IMR-90 (cell line): ENCODE measurements at regions not wholly inside any gene's neighbourhood (a gene's known extent, or its start where the extent isn't known, plus 50 kb on each side); places are given as distances from the start of the nearest gene placed in this dataset.

Experiments used
- ATAC-seq: fragments of 200-7000 bp; cut with Tn5 transposase; 2 replicates; pipeline ENCODE4 v1.9.1; 2020; ENCODE audit warnings: low read depth, mild to moderate bottlenecking, moderate library complexity
- BruUV-seq: library from RNA; stranded (reverse); fragments of 400-500 nt; replicated peaks from 2 replicates; lab custom pipeline; 2021; lab: Mats Ljungman, UMichigan
- CTCF ChIA-PET: fragments of 300-600 bp; formaldehyde crosslinking; extraction: SDS; loops from one replicate; lab custom pipeline; 2021; ENCODE audit warnings: antibody characterized with exemption; lab: Yijun Ruan, JAX
- POLR2A ChIA-PET: fragments of 300-600 bp; sonication (Branson Sonifier 250); formaldehyde crosslinking; loops from one replicate; lab custom pipeline; 2022; ENCODE audit warnings: antibody characterized with exemption; ENCODE audit not compliant: unreplicated experiment; lab: Charles Lee
- DNase-seq: peaks from one replicate; pipeline ENCODE4 v3.0.0; 2013
- H2AFZ ChIP-seq: replicated peaks from 2 replicates; pipeline ENCODE3; 2013; ENCODE audit warnings: low read length, mild to moderate bottlenecking; ENCODE audit not compliant: poor library complexity
- H2AK5ac ChIP-seq: 2 replicates; pipeline ENCODE4 v1.6.1; 2013; ENCODE audit warnings: low read depth, low read length, inconsistent platforms
- H2AK9ac ChIP-seq: replicated peaks from 2 replicates; pipeline ENCODE3; 2013; ENCODE audit warnings: mild to moderate bottlenecking, low read depth, low read length, moderate library complexity; ENCODE audit not compliant: poor library complexity
- H2BK120ac ChIP-seq: 2 replicates; pipeline ENCODE4 v1.6.1; 2013; ENCODE audit warnings: low read depth, low read length, inconsistent platforms
- H2BK15ac ChIP-seq: 3 replicates; pipeline ENCODE4 v1.6.1; 2013; ENCODE audit warnings: low read depth, low read length, inconsistent platforms
- H2BK20ac ChIP-seq: 2 replicates; pipeline ENCODE4 v1.6.1; 2013; ENCODE audit warnings: low read depth, mild to moderate bottlenecking, inconsistent platforms, low read length, moderate library complexity
- H2BK5ac ChIP-seq: 2 replicates; pipeline ENCODE4 v1.6.1; 2013; ENCODE audit warnings: mild to moderate bottlenecking, low read depth, low read length, inconsistent platforms; ENCODE audit not compliant: poor library complexity, severe bottlenecking
- H3K14ac ChIP-seq: replicated peaks from 2 replicates; pipeline ENCODE4 v1.6.1; 2013; ENCODE audit warnings: low read depth, low read length, inconsistent platforms
- H3K18ac ChIP-seq: 2 replicates; pipeline ENCODE4 v1.6.1; 2013; ENCODE audit warnings: low read depth, low read length, control low read depth
- H3K23ac ChIP-seq: 2 replicates; pipeline ENCODE4 v1.6.1; 2013; ENCODE audit warnings: low read depth, low read length, inconsistent platforms
- H3K27ac ChIP-seq: 2 replicates; pipeline ENCODE4 v1.5.1; 2013; ENCODE audit warnings: mild to moderate bottlenecking, control low read depth, low read length; ENCODE audit not compliant: insufficient read depth
- H3K27me3 ChIP-seq: 2 replicates; pipeline ENCODE4 v1.6.1; 2013; ENCODE audit warnings: low read length; ENCODE audit not compliant: control insufficient read depth, insufficient read depth
- H3K36me3 ChIP-seq: 2 replicates; pipeline ENCODE4 v1.6.1; 2013; ENCODE audit warnings: low read length, mixed read lengths; ENCODE audit not compliant: control insufficient read depth, insufficient read depth
- H3K4ac ChIP-seq: 2 replicates; pipeline ENCODE4 v1.6.1; 2013; ENCODE audit warnings: low read depth, low read length, inconsistent platforms
- H3K4me1 ChIP-seq: 2 replicates; pipeline ENCODE4 v1.6.1; 2013; ENCODE audit warnings: low read length, mixed read lengths; ENCODE audit not compliant: control insufficient read depth, insufficient read depth
- H3K4me2 ChIP-seq: 2 replicates; pipeline ENCODE4 v1.6.1; 2013; ENCODE audit warnings: low read depth, mild to moderate bottlenecking, control low read depth, low read length, moderate library complexity
- H3K4me3 ChIP-seq: 2 replicates; pipeline ENCODE4 v1.5.1; 2013; ENCODE audit warnings: low read depth, mild to moderate bottlenecking, control low read depth, low read length, moderate library complexity; ENCODE audit not compliant: insufficient read depth
- H3K56ac ChIP-seq: 2 replicates; pipeline ENCODE4 v1.6.1; 2013; ENCODE audit warnings: low read length, inconsistent platforms; ENCODE audit not compliant: insufficient read depth; ENCODE audit errors: extremely low read depth
- H3K79me1 ChIP-seq, 2 experiments: 2 replicates each; pipeline ENCODE4 v1.6.1; 2013; ENCODE audit warnings: low read length in 2 of 2, inconsistent platforms in 1 of 2, low read depth in 1 of 2
- H3K9ac ChIP-seq: 2 replicates; pipeline ENCODE4 v1.6.1; 2013; ENCODE audit warnings: low read depth, low read length, control low read depth
- H3K9me1 ChIP-seq: 2 replicates; pipeline ENCODE4 v1.6.1; 2013; ENCODE audit warnings: low read length, inconsistent platforms; ENCODE audit not compliant: insufficient read depth
- H3K9me3 ChIP-seq: 2 replicates; pipeline ENCODE4 v1.6.1; 2013; ENCODE audit warnings: low read length; ENCODE audit not compliant: control insufficient read depth, insufficient read depth
- H4K20me1 ChIP-seq: 2 replicates; pipeline ENCODE4 v1.6.1; 2013; ENCODE audit warnings: low read length, inconsistent platforms; ENCODE audit not compliant: insufficient read depth
- H4K5ac ChIP-seq: 2 replicates; pipeline ENCODE4 v1.6.1; 2013; ENCODE audit warnings: mild to moderate bottlenecking, low read depth, low read length, control low read depth
- H4K8ac ChIP-seq, 2 experiments: 2 replicates each; pipeline ENCODE4 v1.6.1; 2013; ENCODE audit warnings: low read depth in 2 of 2, low read length in 2 of 2, control low read depth in 1 of 2, inconsistent platforms in 1 of 2
- H4K91ac ChIP-seq: 2 replicates; pipeline ENCODE4 v1.6.1; 2013; ENCODE audit warnings: low read depth, low read length, inconsistent platforms; ENCODE audit not compliant: insufficient read depth
- BHLHE40 ChIP-seq: fragments of 150-350 bp; IDR thresholded peaks from 2 replicates; pipeline ENCODE4 v1.6.1; 2016; ENCODE audit warnings: mild to moderate bottlenecking, low read depth, low read length
- CEBPB ChIP-seq: IDR thresholded peaks from 2 replicates; pipeline ENCODE4 v1.6.1; 2012; ENCODE audit warnings: low read depth, low read length, improper control_type of control experiment
- CTCF ChIP-seq: conservative IDR thresholded peaks from 2 replicates; pipeline ENCODE4 v1.5.1; 2012; ENCODE audit warnings: mild to moderate bottlenecking, low read depth, low read length, improper control_type of control experiment
- ELK1 ChIP-seq: fragments of 150-350 bp; IDR thresholded peaks from 2 replicates; pipeline ENCODE4 v1.6.1; 2016; ENCODE audit warnings: low read depth, mild to moderate bottlenecking, low read length, moderate library complexity, borderline replicate concordance
- MAZ ChIP-seq: IDR thresholded peaks from 2 replicates; pipeline ENCODE4 v1.6.1; 2012; ENCODE audit warnings: low read depth, mild to moderate bottlenecking, low read length, improper control_type of control experiment, moderate library complexity, borderline replicate concordance
- MXI1 ChIP-seq: IDR thresholded peaks from 2 replicates; pipeline ENCODE4 v1.6.1; 2012; ENCODE audit warnings: low read depth, mild to moderate bottlenecking, low read length, moderate library complexity, borderline replicate concordance
- POLR2A ChIP-seq: IDR thresholded peaks from 2 replicates; pipeline ENCODE4 v1.6.1; 2012; ENCODE audit warnings: mild to moderate bottlenecking, low read depth, low read length
- RAD21 ChIP-seq: IDR thresholded peaks from 2 replicates; pipeline ENCODE4 v1.6.1; 2012; ENCODE audit warnings: low read length, improper control_type of control experiment
- RCOR1 ChIP-seq: IDR thresholded peaks from 2 replicates; pipeline ENCODE4 v1.6.1; 2012; ENCODE audit warnings: mild to moderate bottlenecking, low read length, improper control_type of control experiment; ENCODE audit not compliant: insufficient replicate concordance
- RFX5 ChIP-seq: IDR thresholded peaks from 2 replicates; pipeline ENCODE4 v1.8.0; 2012; ENCODE audit warnings: low read depth, mild to moderate bottlenecking, low read length, moderate library complexity
- SMC3 ChIP-seq: fragments of 150-350 bp; IDR thresholded peaks from 2 replicates; pipeline ENCODE4 v1.6.1; 2016; ENCODE audit warnings: low read depth, mild to moderate bottlenecking, antibody characterized with exemption, low read length, moderate library complexity
- WGBS, 2 experiments: methylation state at CpG; one replicate each; pipeline versions ENCODE4 v1.1.5 to v1.1.7; 2013; ENCODE audit warnings: missing lambda C conversion rate in 2 of 2; ENCODE audit not compliant: insufficient read length in 1 of 2; ENCODE audit errors: extremely low coverage in 2 of 2; 5-methylcytosine and 5-hydroxymethylcytosine counted together
- dilution Hi-C: fragments of 300-500 bp; cut with HindIII; formaldehyde crosslinking; loops from one replicate; pipeline ENCODE4 v1.14.3; 2018; ENCODE audit warnings: low sequenced_read_pairs; ENCODE audit not compliant: unreplicated experiment
- in situ Hi-C: fragments of 300-500 bp; cut with MboI; formaldehyde crosslinking; loops from 3 replicates; pipeline ENCODE4 v1.14.3; 2019; ENCODE audit warnings: low sequenced_read_pairs, inconsistent platforms, mixed read lengths
- intact Hi-C: fragments of 100-400 bp; cut with micrococcal nuclease; formaldehyde crosslinking; loops from 2 replicates; pipeline ENCODE4 v1.10.0; 2022

GRCh38 chr5:86029308-86029707 is 588.4 kb upstream of the COX7C start:
- H4K5ac ChIP-seq, result no peak overlapping the region
- H3K14ac ChIP-seq, result no peak overlapping the region
- no peak overlapping the region for H3K9ac ChIP-seq
- no peak overlapping the region for H3K18ac ChIP-seq
- no TSS peak for BruUV-seq
- H2AK5ac ChIP-seq, result no peak overlapping the region
- no peak overlapping the region for H3K23ac ChIP-seq
- no peak overlapping the region for H2BK120ac ChIP-seq
- intact Hi-C loops (no loop called here), in situ Hi-C loops (no loop called here), dilution Hi-C loops (no loop called here)
- ChIA-PET CTCF (no interaction called here), POLR2A (no interaction called here)
- H3K4ac ChIP-seq, result no peak overlapping the region
- no peaks in the 10 kb centered on the region for H3K27me3 ChIP-seq
- H3K9me1 ChIP-seq, result no peaks in the 10 kb centered on the region
- no peak for TF ChIP-seq POLR2A
- no peak for TF ChIP-seq BHLHE40
- no peak for TF ChIP-seq MXI1
- TF ChIP-seq MAZ, result no peak
- TF ChIP-seq ELK1, result no peak
- TF ChIP-seq RAD21, result no peak
- no peak for TF ChIP-seq CTCF
- no peak for TF ChIP-seq CEBPB
- TF ChIP-seq SMC3, result no peak
- TF ChIP-seq RFX5, result no peak
- no peak for TF ChIP-seq RCOR1
- no peaks in the 10 kb centered on the region for H4K20me1 ChIP-seq
- H3K36me3 ChIP-seq, result no peaks in the 10 kb centered on the region
- H3K4me1 ChIP-seq, result no peaks in the 10 kb centered on the region
- H3K4me2 ChIP-seq, result no peak overlapping the region
- H2BK5ac ChIP-seq, result no peak overlapping the region
- H3K9me3 ChIP-seq, result no peaks in the 10 kb centered on the region
- H4K8ac ChIP-seq, result no peak overlapping the region
- no peak overlapping the region for H2BK20ac ChIP-seq
- no CpG with 5 or more reads among the region's 1 CpG for WGBS, 2 experiments
- H2AK9ac ChIP-seq, result no peak overlapping the region
- ATAC-seq, result no peak
- no peak overlapping the region for H3K27ac ChIP-seq
- H2AFZ ChIP-seq, result no peak overlapping the region
- no peak overlapping the region for H3K4me3 ChIP-seq
- H4K91ac ChIP-seq, result no peak overlapping the region
- DNase-seq, result no peak
- H3K79me1 ChIP-seq, result no peaks in the 10 kb centered on the region
- no peak overlapping the region for H2BK15ac ChIP-seq
- no peak overlapping the region for H3K56ac ChIP-seq
